HCT116 (cell line): ENCODE measurements at regions not wholly inside any gene's neighbourhood (a gene's known extent, or its start where the extent isn't known, plus 50 kb on each side); places are given as distances from the start of the nearest gene placed in this dataset.

Experiments
- ATAC-seq: fragments of 200-7000 bp; cut with Tn5 transposase; 2 replicates; pipeline ENCODE4 v1.9.1; 2020; ENCODE audit warnings: mild to moderate bottlenecking, moderate library complexity
- BruUV-seq: library from RNA; stranded (reverse); fragments of 400-500 nt; replicated peaks from 2 replicates; lab custom pipeline; 2021; lab: Mats Ljungman, UMichigan
- CTCF ChIA-PET: fragments of 300-600 bp; sonication (Branson Sonifier 250); formaldehyde crosslinking; loops from one replicate; lab custom pipeline; 2021; ENCODE audit warnings: antibody characterized with exemption; lab: Charles Lee
- POLR2A ChIA-PET: fragments of 300-600, 350-600 bp; sonication (Branson Sonifier 250); formaldehyde crosslinking; loops from one replicate; lab custom pipeline; 2021; ENCODE audit warnings: antibody characterized with exemption; lab: Charles Lee
- RAD21 ChIA-PET, 2 experiments: fragments of 300-600 bp; sonication (Branson Sonifier 250); formaldehyde crosslinking; loops; one replicate each; lab custom pipeline; 2023; ENCODE audit warnings: low total read pairs in 2 of 2; ENCODE audit not compliant: uncharacterized antibody in 2 of 2, unreplicated experiment in 2 of 2, low non-redundant PET in 1 of 2; lab: Charles Lee
- DNase-seq: peaks from one replicate; pipeline ENCODE4 v3.0.0-alpha.2; 2010; ENCODE audit warnings: low read depth, low spot score
- H2AFZ ChIP-seq: fragments of 200-600 bp; shearing (Covaris generic), sonication (generic); 2 replicates; pipeline ENCODE4 v1.6.1; 2017; ENCODE audit warnings: low read depth, mixed run types, mixed read lengths, antibody characterized with exemption, low read length; ENCODE audit not compliant: poor library complexity, severe bottlenecking
- H3K27ac ChIP-seq: 2 replicates; pipeline ENCODE4 v1.5.1; 2012; ENCODE audit warnings: low read depth, low read length
- H3K27me3 ChIP-seq: fragments of 200-600 bp; sonication (generic); 2 replicates; pipeline ENCODE4 v1.6.1; 2016; ENCODE audit warnings: mixed run types, low read length, mixed read lengths; ENCODE audit not compliant: insufficient read depth
- H3K36me3 ChIP-seq, 2 experiments: fragments of 200-500 bp in 1 of 2; fragments of 200-600 bp in 1 of 2; sonication (Bioruptor generic) in 1 of 2; sonication (generic) in 1 of 2; 2 replicates each; pipeline versions ENCODE4 v1.5.1 to v1.6.1; 2014 to 2016; ENCODE audit warnings: low read length in 2 of 2, inconsistent platforms in 1 of 2, mixed read lengths in 1 of 2, mixed run types in 1 of 2; ENCODE audit not compliant: insufficient read depth in 2 of 2, control insufficient read depth in 1 of 2
- H3K4me1 ChIP-seq, 2 experiments: fragments of 200-600 bp in 1 of 2; sonication (generic) in 1 of 2; 2 replicates each; pipeline versions ENCODE4 v1.5.1 to v1.6.1; 2012 to 2017; ENCODE audit warnings: low read length in 2 of 2, inconsistent platforms in 1 of 2, mild to moderate bottlenecking in 1 of 2, mixed read lengths in 1 of 2, mixed run types in 1 of 2, moderate library complexity in 1 of 2; ENCODE audit not compliant: insufficient read depth in 2 of 2, control insufficient read depth in 1 of 2
- H3K4me2 ChIP-seq: fragments of 200-600 bp; sonication (generic); 2 replicates; pipeline ENCODE4 v1.6.1; 2017; ENCODE audit warnings: mixed run types, low read length, mixed read lengths
- H3K4me3 ChIP-seq, 2 experiments: fragments of 200-600 bp in 1 of 2; sonication (generic) in 1 of 2; replicated peaks in 1 of 2; 2 replicates each; pipeline ENCODE4 v1.5.1; 2011 to 2016; ENCODE audit warnings: low read length in 2 of 2, control low read depth in 1 of 2, low read depth in 1 of 2, mild to moderate bottlenecking in 1 of 2, mixed read lengths in 1 of 2, mixed run types in 1 of 2
- H3K79me2 ChIP-seq: fragments of 200-600 bp; sonication (generic); 2 replicates; pipeline ENCODE4 v1.6.1; 2017; ENCODE audit warnings: mild to moderate bottlenecking, mixed run types, low read length, moderate library complexity, mixed read lengths; ENCODE audit not compliant: insufficient read depth
- H3K9ac ChIP-seq: fragments of 200-600 bp; sonication (generic); 2 replicates; pipeline ENCODE4 v1.6.1; 2016; ENCODE audit warnings: low read length, mixed read lengths
- H3K9me2 ChIP-seq: fragments of 200-600 bp; sonication (generic), shearing (Covaris generic); 2 replicates; pipeline ENCODE4 v1.6.1; 2017; ENCODE audit warnings: mixed run types, mild to moderate bottlenecking, moderate library complexity; ENCODE audit not compliant: insufficient read depth
- H3K9me3 ChIP-seq, 2 experiments: fragments of 200-500 bp in 1 of 2; fragments of 200-600 bp in 1 of 2; sonication (Bioruptor generic) in 1 of 2; sonication (generic) in 1 of 2; 2 replicates each; pipeline ENCODE4 v1.6.1; 2014 to 2017; ENCODE audit warnings: low read length in 2 of 2, mixed read lengths in 2 of 2, inconsistent platforms in 1 of 2, low read depth in 1 of 2, mild to moderate bottlenecking in 1 of 2, mixed run types in 1 of 2, moderate library complexity in 1 of 2; ENCODE audit not compliant: control insufficient read depth in 1 of 2, insufficient read depth in 1 of 2
- H4K20me1 ChIP-seq: fragments of 200-600 bp; sonication (generic), shearing (Covaris generic); 2 replicates; pipeline ENCODE4 v1.6.1; 2017; ENCODE audit warnings: mixed run types, mild to moderate bottlenecking, moderate library complexity; ENCODE audit not compliant: insufficient read depth
- ATF3 ChIP-seq: IDR thresholded peaks from 2 replicates; pipeline ENCODE4 v1.6.1; 2012
- CEBPB ChIP-seq: IDR thresholded peaks from 2 replicates; pipeline ENCODE4 v1.6.1; 2012; ENCODE audit warnings: low read depth
- ELF1 ChIP-seq: IDR thresholded peaks from 2 replicates; pipeline ENCODE4 v1.6.1; 2012; ENCODE audit warnings: low read depth, borderline replicate concordance
- FOSL1 ChIP-seq: IDR thresholded peaks from 2 replicates; pipeline ENCODE4 v1.6.1; 2012; ENCODE audit warnings: low read depth
- POLR2A ChIP-seq: IDR thresholded peaks from 2 replicates; pipeline ENCODE4 v1.7.0; 2011; ENCODE audit warnings: borderline replicate concordance; ENCODE audit not compliant: insufficient read depth, insufficient read length; ENCODE audit errors: extremely low read depth
- RAD21 ChIP-seq: IDR thresholded peaks from 2 replicates; pipeline ENCODE4 v1.6.1; 2012; ENCODE audit warnings: low read depth, mild to moderate bottlenecking
- SIN3A ChIP-seq: IDR thresholded peaks from 2 replicates; pipeline ENCODE4 v1.6.1; 2012; ENCODE audit warnings: low read depth
- TCF7L2 ChIP-seq: IDR thresholded peaks from 2 replicates; pipeline ENCODE4 v1.7.0; 2011; ENCODE audit warnings: borderline replicate concordance, inconsistent platforms; ENCODE audit not compliant: insufficient read depth, insufficient read length; ENCODE audit errors: extremely low read depth
- ZFX ChIP-seq: fragments of 450-650 bp; IDR thresholded peaks from 2 replicates; pipeline ENCODE4 v1.6.1; 2017
- ZNF274 ChIP-seq: fragments of 200-500 bp; sonication (Bioruptor generic); IDR thresholded peaks from 2 replicates; pipeline ENCODE4 v1.6.1; 2014; ENCODE audit warnings: mild to moderate bottlenecking, low read depth, low read length, inconsistent platforms
- intact Hi-C: fragments of 100-400 bp; cut with micrococcal nuclease; formaldehyde crosslinking; loops from 2 replicates; pipeline ENCODE4 v1.10.0; 2022

- ChIA-PET CTCF (no interaction called here), POLR2A (no interaction called here), RAD21 (no interaction called here)
- H3K27ac ChIP-seq: no peak overlapping the region
- no peaks in the 10 kb centered on the region for H3K36me3 ChIP-seq
- no peak for ATAC-seq
- intact Hi-C loops: no loop called here
- H3K4me3 ChIP-seq: no peak overlapping the region
- TF ChIP-seq ZFX (no peak), FOSL1 (no peak), SIN3A (no peak)
- DNase-seq: no peak
- no peaks in the 10 kb centered on the region for H3K9me3 ChIP-seq
- H2AFZ ChIP-seq: no peak overlapping the region
- no TSS peak for BruUV-seq
- no peaks in the 10 kb centered on the region for H3K4me1 ChIP-seq
- H3K79me2 ChIP-seq: no peaks in the 10 kb centered on the region
- H3K27me3 ChIP-seq: peaks cover 22% of the 10 kb centered on the region
- H3K9ac ChIP-seq: no peak overlapping the region
- no peak overlapping the region for H3K4me2 ChIP-seq
- H3K9me2 ChIP-seq: no peaks in the 10 kb centered on the region
- H4K20me1 ChIP-seq: no peaks in the 10 kb centered on the region
These were observed 78.5 kb upstream of the PIP5K1B start for GRCh38 chr9:68626526-68626925.

DNA sequence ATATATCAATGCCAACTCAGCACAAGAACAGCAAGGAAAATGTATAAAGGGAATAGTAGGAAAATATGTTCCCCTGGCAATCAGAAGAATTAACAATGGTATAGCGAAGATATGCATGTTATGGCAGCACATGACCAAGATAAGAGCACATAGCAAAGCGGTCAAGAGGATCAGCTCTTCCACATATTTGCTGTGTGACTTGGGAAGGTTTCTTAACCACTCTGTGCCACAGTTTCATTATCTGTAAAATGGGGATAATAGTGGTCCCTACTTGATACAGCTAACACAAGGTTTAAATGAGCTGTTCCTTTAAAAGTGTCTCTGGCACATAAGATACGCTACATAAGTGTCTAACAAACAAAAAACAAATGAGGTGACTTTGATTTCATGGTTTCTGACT is 77.9 kb upstream of the PIP5K1B start:
- Histone ChIP-seq H3K9ac (no peak overlapping the region), H3K27ac (no peak overlapping the region), H2AFZ (no peak overlapping the region), H3K27me3 (peaks cover 20% of the 10 kb centered on the region), H3K9me2 (no peaks in the 10 kb centered on the region), H4K20me1 (no peaks in the 10 kb centered on the region), H3K79me2 (no peaks in the 10 kb centered on the region), H3K9me3 (no peaks in the 10 kb centered on the region), H3K36me3 (no peaks in the 10 kb centered on the region), H3K4me1 (no peaks in the 10 kb centered on the region), H3K4me2 (no peak overlapping the region), H3K4me3 (no peak overlapping the region)
- DNase-seq: no peak
- ChIA-PET CTCF (no interaction called here), RAD21 (no interaction called here), POLR2A (no interaction called here)
- no peak for ATAC-seq
- TF ChIP-seq POLR2A (no peak), FOSL1 (no peak), TCF7L2 (no peak), ELF1 (no peak), ZNF274 (no peak), CEBPB (no peak), ATF3 (no peak), RAD21 (no peak)
- intact Hi-C loops: no loop called here
- BruUV-seq: no TSS peak
